PC-9 (cell line): ENCODE measurements at regions not wholly inside any gene's neighbourhood (a gene's known extent, or its start where the extent isn't known, plus 50 kb on each side); places are given as distances from the start of the nearest gene placed in this dataset.

Source experiments
- BruUV-seq: library from RNA; stranded (reverse); fragments of 400-500 nt; replicated peaks from 2 replicates; lab custom pipeline; 2021; lab: Mats Ljungman, UMichigan
- CTCF ChIA-PET: fragments of 300-600 bp; sonication (Branson Sonifier 250); formaldehyde crosslinking; loops from one replicate; lab custom pipeline; 2022; ENCODE audit warnings: antibody characterized with exemption; lab: Charles Lee
- POLR2A ChIA-PET: fragments of 300-600 bp; sonication (Branson Sonifier 250); formaldehyde crosslinking; loops from one replicate; lab custom pipeline; 2022; ENCODE audit warnings: antibody characterized with exemption; ENCODE audit not compliant: unreplicated experiment; lab: Charles Lee
- DNase-seq, 2 experiments: peaks; one replicate each; pipeline versions ENCODE4 v3.0.0 to v3.0.0-alpha.2; 2015 to 2022; ENCODE audit warnings: mixed read lengths in 1 of 2
- H2AFZ ChIP-seq: fragments of 200-600 bp; sonication (generic); 2 replicates; pipeline ENCODE4 v1.8.1; 2017; ENCODE audit warnings: antibody characterized with exemption
- H3F3A ChIP-seq: fragments of 200-600 bp; sonication (generic); 2 replicates; pipeline ENCODE4 v1.8.1; 2017; ENCODE audit warnings: antibody characterized with exemption, mild to moderate bottlenecking, low read depth; ENCODE audit not compliant: insufficient read depth
- H3K27ac ChIP-seq: fragments of 200-600 bp; sonication (generic); 2 replicates; pipeline ENCODE4 v1.6.1; 2016; ENCODE audit warnings: mixed run types
- H3K27me3 ChIP-seq: fragments of 200-600 bp; sonication (generic); 2 replicates; pipeline ENCODE4 v1.6.1; 2016; ENCODE audit warnings: low read depth, mixed run types; ENCODE audit not compliant: insufficient read depth
- H3K36me3 ChIP-seq: fragments of 200-600 bp; sonication (generic); 2 replicates; pipeline ENCODE4 v1.6.1; 2016; ENCODE audit warnings: low read depth, mixed run types
- H3K4me1 ChIP-seq: fragments of 200-600 bp; sonication (generic); replicated peaks from 2 replicates; pipeline ENCODE4 v1.6.1; 2016; ENCODE audit warnings: mixed run types; ENCODE audit not compliant: insufficient read depth
- H3K4me2 ChIP-seq: fragments of 200-600 bp; sonication (generic); 2 replicates; pipeline ENCODE4 v1.6.1; 2017; ENCODE audit warnings: mixed run types
- H3K4me3 ChIP-seq: fragments of 200-600 bp; sonication (generic); 2 replicates; pipeline ENCODE4 v1.6.1; 2016; ENCODE audit warnings: mixed run types
- H3K79me2 ChIP-seq: fragments of 200-600 bp; sonication (generic); 2 replicates; pipeline ENCODE4 v1.6.1; 2017; ENCODE audit warnings: low read depth, mixed run types
- H3K9me2 ChIP-seq: fragments of 200-600 bp; sonication (generic); 2 replicates; pipeline ENCODE4 v1.8.1; 2017; ENCODE audit warnings: mild to moderate bottlenecking; ENCODE audit not compliant: insufficient read depth
- H3K9me3 ChIP-seq: fragments of 200-600 bp; sonication (generic); 2 replicates; pipeline ENCODE4 v1.8.1; 2016; ENCODE audit warnings: low read depth; ENCODE audit not compliant: insufficient read depth
- H4K20me1 ChIP-seq: fragments of 200-600 bp; sonication (generic); 2 replicates; pipeline ENCODE4 v1.8.1; 2017; ENCODE audit not compliant: insufficient read depth
- CTCF ChIP-seq: fragments of 200-600 bp; sonication (generic); conservative IDR thresholded peaks from 2 replicates; pipeline ENCODE4 v1.6.1; 2017; ENCODE audit warnings: mixed run types, antibody characterized with exemption, mild to moderate bottlenecking, moderate library complexity
- EZH2 ChIP-seq: fragments of 200-600 bp; sonication (generic); IDR thresholded peaks from 2 replicates; pipeline ENCODE4 v1.8.0; 2017; ENCODE audit warnings: antibody characterized with exemption, low read depth
- intact Hi-C: fragments of 100-400 bp; cut with micrococcal nuclease; formaldehyde crosslinking; loops from one replicate; pipeline ENCODE4 v1.10.0; 2022; ENCODE audit not compliant: unreplicated experiment

DNA sequence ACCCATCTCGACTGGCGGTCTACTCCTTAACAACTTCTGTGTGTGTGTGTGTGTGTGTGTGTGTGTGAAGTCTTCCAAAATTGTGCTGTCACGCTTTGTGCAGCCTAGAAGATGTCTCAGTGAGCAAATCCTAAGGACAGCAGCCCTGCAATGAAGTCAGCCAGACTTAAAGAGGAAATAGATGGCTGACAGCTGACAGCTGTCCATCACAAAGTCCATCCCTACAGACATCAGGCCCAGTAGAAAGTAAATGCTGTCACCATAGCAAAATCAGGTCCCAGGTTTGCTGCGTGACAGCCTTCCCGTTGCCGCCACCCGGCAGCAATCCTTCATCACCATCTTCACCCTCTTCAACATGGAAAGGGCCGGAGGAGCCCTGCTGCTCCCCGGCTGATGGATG, 416.0 kb downstream of the SOX9 start:
- no peak overlapping the region for H2AFZ ChIP-seq
- TF ChIP-seq EZH2 (no peak), CTCF (no peak)
- H3K4me2 ChIP-seq: no peak overlapping the region
- intact Hi-C loops: loop anchor here (5.0 kb wide), 1 partner anchor 1899 kb away; no protein-coding TSS in a partner anchor
- DNase-seq: no peak
- no peaks in the 10 kb centered on the region for H3K36me3 ChIP-seq
- H3K79me2 ChIP-seq: peaks cover 86% of the 10 kb centered on the region
- peaks cover 7% of the 10 kb centered on the region; the same call in 1 of the 2 replicates for H3K9me3 ChIP-seq
- H3K4me3 ChIP-seq: no peak overlapping the region
- POLR2A ChIA-PET: no interaction called here
- H3K4me1 ChIP-seq: peaks cover 16% of the 10 kb centered on the region
- no peaks in the 10 kb centered on the region for H3K27me3 ChIP-seq
- H3K27ac ChIP-seq: no peak overlapping the region
- H3F3A ChIP-seq: peaks cover 22% of the 10 kb centered on the region; the same call in 1 of the 2 replicates
- no peaks in the 10 kb centered on the region for H3K9me2 ChIP-seq
- CTCF ChIA-PET: no interaction called here
- no TSS peak for BruUV-seq
- H4K20me1 ChIP-seq: no peaks in the 10 kb centered on the region

DNA sequence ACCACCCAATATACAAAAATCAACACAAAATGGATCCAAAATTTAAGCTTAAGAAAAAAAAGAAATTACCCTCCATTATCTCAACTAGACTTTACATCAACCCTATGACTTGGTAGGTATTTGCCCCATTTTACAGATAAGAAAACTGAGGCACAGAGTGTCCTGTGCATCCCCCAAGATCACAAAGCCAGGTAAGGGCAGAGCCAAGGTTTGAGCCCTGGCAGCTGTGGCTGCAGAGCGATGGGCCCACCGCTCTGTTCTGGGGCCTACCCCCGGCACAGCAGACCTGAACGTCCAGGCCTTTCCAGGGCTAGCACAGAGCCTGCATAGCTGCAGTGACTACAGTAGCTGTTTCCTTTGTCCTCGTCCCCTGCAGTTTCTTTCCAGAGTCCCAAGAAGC, 417.6 kb downstream of the SOX9 start:
- H3K79me2 ChIP-seq: peaks cover 86% of the 10 kb centered on the region
- no peak overlapping the region for H3K4me3 ChIP-seq
- no peak overlapping the region for H3K4me2 ChIP-seq
- H3K9me3 ChIP-seq: peaks cover 7% of the 10 kb centered on the region; the same call in 1 of the 2 replicates
- intact Hi-C loops: loop anchor here (5.0 kb wide), 1 partner anchor 1901 kb away; no protein-coding TSS in a partner anchor
- H3K27me3 ChIP-seq: no peaks in the 10 kb centered on the region
- TF ChIP-seq CTCF (no peak), EZH2 (no peak)
- ChIA-PET POLR2A (no interaction called here), CTCF (interaction anchor here (0.6 kb wide), 1 partner anchor 189 kb away, joined by 4 read pairs; no protein-coding TSS in a partner anchor)
- DNase-seq: no peak
- peaks cover 24% of the 10 kb centered on the region; the same call in 1 of the 2 replicates for H3F3A ChIP-seq
- no peaks in the 10 kb centered on the region for H3K9me2 ChIP-seq
- peaks cover 16% of the 10 kb centered on the region for H3K4me1 ChIP-seq
- H4K20me1 ChIP-seq: no peaks in the 10 kb centered on the region
- no TSS peak for BruUV-seq
- no peak overlapping the region for H2AFZ ChIP-seq
- H3K27ac ChIP-seq: no peak overlapping the region
- no peaks in the 10 kb centered on the region for H3K36me3 ChIP-seq

GRCh38 chr17:72538901-72539352, 418.1 kb downstream of the SOX9 start:
- ChIA-PET POLR2A (no interaction called here), CTCF (interaction anchor here (0.5 to 1.2 kb wide), 4 partner anchors 67 to 1772 kb away, joined by 3 to 4 read pairs (median 4); no protein-coding TSS in a partner anchor)
- no peak overlapping the region for H3K4me3 ChIP-seq
- no peak for TF ChIP-seq CTCF
- H2AFZ ChIP-seq: no peak overlapping the region
- no TSS peak for BruUV-seq
- peaks cover 85% of the 10 kb centered on the region for H3K79me2 ChIP-seq
- H3K9me3 ChIP-seq: peaks cover 7% of the 10 kb centered on the region; the same call in 1 of the 2 replicates
- H3K4me1 ChIP-seq: peaks cover 16% of the 10 kb centered on the region
- H3K27me3 ChIP-seq: no peaks in the 10 kb centered on the region
- DNase-seq: no peak
- peaks cover 24% of the 10 kb centered on the region; the same call in 1 of the 2 replicates for H3F3A ChIP-seq
- H3K27ac ChIP-seq: peak overlapping the region; percentile 68; the same call in 1 of the 2 replicates
- H3K36me3 ChIP-seq: no peaks in the 10 kb centered on the region
- H4K20me1 ChIP-seq: no peaks in the 10 kb centered on the region
- intact Hi-C loops: loop anchor here (5.0 kb wide), 1 partner anchor 1902 kb away; no protein-coding TSS in a partner anchor
- H3K9me2 ChIP-seq: no peaks in the 10 kb centered on the region
- H3K4me2 ChIP-seq: no peak overlapping the region
